OCI-LY3 (cell line): ENCODE measurements at regions not wholly inside any gene's neighbourhood (a gene's known extent, or its start where the extent isn't known, plus 50 kb on each side); places are given as distances from the start of the nearest gene placed in this dataset.

Source experiments
- CTCF ChIP-seq: fragments of 200-600, 300-600 bp; sonication (generic); IDR thresholded peaks from 2 replicates; pipeline ENCODE4 v1.5.1; 2014; ENCODE audit warnings: antibody characterized with exemption, low read length, low read depth
- EZH2phosphoT487 ChIP-seq: fragments of 200-600 bp; shearing (Covaris generic); IDR thresholded peaks from 2 replicates; pipeline ENCODE4 v1.6.1; 2018; ENCODE audit warnings: antibody characterized with exemption, mixed run types, low read depth

DNA sequence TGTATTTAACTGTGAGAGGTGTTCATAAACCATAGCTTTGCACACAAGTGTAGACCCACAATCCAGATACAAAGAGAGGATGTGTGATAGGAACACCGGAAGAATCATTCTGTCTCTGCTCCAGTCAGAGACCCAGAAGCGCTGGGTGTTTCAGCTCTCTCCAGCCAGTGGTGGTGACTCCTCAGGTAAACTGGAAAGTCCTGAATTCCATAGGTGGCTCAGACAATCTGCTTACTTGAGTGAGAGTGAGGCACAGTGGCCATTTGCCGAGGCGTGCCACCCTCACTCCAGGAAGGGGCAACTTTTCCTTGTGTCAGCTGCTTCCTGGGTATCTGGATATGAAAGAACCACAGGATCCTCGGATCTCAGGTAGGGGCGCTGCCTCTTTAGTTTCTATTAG is 171.5 kb downstream of the KCNS3 start:
- TF ChIP-seq CTCF (no peak), EZH2phosphoT487 (no peak)
